H1 (cell line): ENCODE measurements at regions not wholly inside any gene's neighbourhood (a gene's known extent, or its start where the extent isn't known, plus 50 kb on each side); places are given as distances from the start of the nearest gene placed in this dataset.

ENCODE experiments used
- CTCF ChIA-PET: fragments of 300-600 bp; sonication (Branson Sonifier 250); formaldehyde crosslinking; loops from one replicate; lab custom pipeline; 2021; ENCODE audit not compliant: partially characterized antibody; lab: Charles Lee
- POLR2A ChIA-PET: fragments of 300-600 bp; sonication (Branson Sonifier 250); formaldehyde crosslinking; loops from one replicate; lab custom pipeline; 2021; ENCODE audit warnings: inconsistent platforms; ENCODE audit not compliant: partially characterized antibody; lab: Charles Lee
- DNase-seq, 2 experiments: peaks; one replicate each; pipeline versions ENCODE4 v3.0.0 to v3.0.0-alpha.2; 2010 to 2022; ENCODE audit warnings: low spot score in 2 of 2, low read depth in 1 of 2, mixed read lengths in 1 of 2
- FAIRE-seq: peaks from 2 replicates; lab custom pipeline; 2011; peaks lifted over from hg19 to GRCh38; lab: Jason Lieb, UNC
- H2AFZ ChIP-seq: 2 replicates; pipeline ENCODE4 v1.8.1; 2012; ENCODE audit warnings: low read length, inconsistent platforms
- H2AK5ac ChIP-seq: 2 replicates; pipeline ENCODE4 v1.6.1; 2013; ENCODE audit warnings: low read depth, low read length
- H2BK120ac ChIP-seq: replicated peaks from 2 replicates; pipeline ENCODE3; 2013; ENCODE audit warnings: low read depth, low read length, inconsistent platforms
- H2BK12ac ChIP-seq: 2 replicates; pipeline ENCODE4 v1.6.1; 2013; ENCODE audit warnings: low read depth, low read length
- H2BK15ac ChIP-seq: 2 replicates; pipeline ENCODE4 v1.6.1; 2013; ENCODE audit warnings: low read length
- H2BK20ac ChIP-seq: 2 replicates; pipeline ENCODE4 v1.6.1; 2013; ENCODE audit warnings: low read length
- H2BK5ac ChIP-seq: 2 replicates; pipeline ENCODE4 v1.6.1; 2013; ENCODE audit warnings: low read depth, low read length
- H3K14ac ChIP-seq: 2 replicates; pipeline ENCODE4 v1.6.1; 2013; ENCODE audit warnings: inconsistent platforms; ENCODE audit not compliant: insufficient read length
- H3K18ac ChIP-seq: 2 replicates; pipeline ENCODE4 v1.6.1; 2013; ENCODE audit warnings: low read length; ENCODE audit errors: extremely low read depth
- H3K23ac ChIP-seq: 2 replicates; pipeline ENCODE4 v1.6.1; 2013; ENCODE audit warnings: inconsistent platforms; ENCODE audit not compliant: insufficient read length
- H3K23me2 ChIP-seq: 2 replicates; pipeline ENCODE4 v1.6.1; 2013; ENCODE audit warnings: low read depth, low read length
- H3K27ac ChIP-seq: 2 replicates; pipeline ENCODE4 v1.6.1; 2011; ENCODE audit warnings: low read depth, low read length, inconsistent platforms
- H3K27me3 ChIP-seq, 4 experiments: replicated peaks in 1 of 4; 1 replicate in 1 of 4; 2 replicates in 3 of 4; pipeline versions ENCODE4 v1.6.1 to v1.8.1; 2011 to 2013; ENCODE audit warnings: low read length in 3 of 4, mild to moderate bottlenecking in 3 of 4, inconsistent platforms in 2 of 4, mixed read lengths in 2 of 4, moderate library complexity in 1 of 4; ENCODE audit not compliant: control insufficient read depth in 3 of 4, insufficient read depth in 3 of 4; ENCODE audit errors: extremely low read depth in 1 of 4
- H3K36me3 ChIP-seq, 4 experiments: 2 replicates each; pipeline versions ENCODE4 v1.6.1 to v1.8.1; 2011 to 2013; ENCODE audit warnings: mild to moderate bottlenecking in 4 of 4, low read length in 3 of 4, moderate library complexity in 2 of 4, control low read depth in 1 of 4, inconsistent platforms in 1 of 4; ENCODE audit not compliant: insufficient read depth in 4 of 4, control insufficient read depth in 2 of 4
- H3K4ac ChIP-seq: replicated peaks from 2 replicates; pipeline ENCODE3; 2013; ENCODE audit warnings: low read length, low read depth, mixed read lengths, inconsistent platforms; ENCODE audit not compliant: insufficient read length
- H3K4me1 ChIP-seq, 4 experiments: replicated peaks in 1 of 4; 1 replicate in 1 of 4; 2 replicates in 3 of 4; pipeline versions ENCODE4 v1.6.1 to v1.8.1; 2011 to 2013; ENCODE audit warnings: low read length in 3 of 4, inconsistent platforms in 2 of 4, mixed read lengths in 1 of 4; ENCODE audit not compliant: insufficient read depth in 4 of 4, control insufficient read depth in 3 of 4
- H3K4me2 ChIP-seq, 2 experiments: 2 replicates each; pipeline versions ENCODE4 v1.6.1 to v1.8.1; 2011 to 2013; ENCODE audit warnings: low read depth in 2 of 2, low read length in 2 of 2, control low read depth in 1 of 2, inconsistent platforms in 1 of 2, mild to moderate bottlenecking in 1 of 2; ENCODE audit not compliant: insufficient read depth in 1 of 2
- H3K4me3 ChIP-seq, 4 experiments: fragments of 200-600, 300-600 bp in 1 of 4; sonication (generic), shearing (Covaris generic), sonication (Bioruptor Twin) in 1 of 4; 2 replicates each; pipeline versions ENCODE4 v1.5.1 to v1.8.1; 2011 to 2016; ENCODE audit warnings: low read length in 4 of 4, low read depth in 3 of 4, control low read depth in 2 of 4, inconsistent platforms in 2 of 4, mild to moderate bottlenecking in 2 of 4, mixed read lengths in 1 of 4, moderate library complexity in 1 of 4; ENCODE audit not compliant: insufficient read depth in 2 of 4; ENCODE audit errors: extremely low read depth in 1 of 4
- H3K56ac ChIP-seq: replicated peaks from 2 replicates; pipeline ENCODE3; 2013; ENCODE audit warnings: low read depth, mild to moderate bottlenecking, mixed read lengths, low read length, inconsistent platforms; ENCODE audit not compliant: insufficient read length
- H3K79me1 ChIP-seq: 2 replicates; pipeline ENCODE4 v1.6.1; 2013; ENCODE audit warnings: low read depth, low read length, control low read depth
- H3K79me2 ChIP-seq, 2 experiments: 2 replicates each; pipeline versions ENCODE4 v1.6.1 to v1.8.1; 2012 to 2013; ENCODE audit warnings: low read length in 2 of 2, mild to moderate bottlenecking in 2 of 2, inconsistent platforms in 1 of 2; ENCODE audit not compliant: insufficient read depth in 2 of 2, control insufficient read depth in 1 of 2
- H3K9ac ChIP-seq, 4 experiments: replicated peaks in 1 of 4; 1 replicate in 1 of 4; 2 replicates in 3 of 4; pipeline versions ENCODE4 v1.6.1 to v1.8.1; 2011 to 2013; ENCODE audit warnings: low read depth in 3 of 4, low read length in 3 of 4, control low read depth in 2 of 4, mild to moderate bottlenecking in 2 of 4, moderate library complexity in 2 of 4, inconsistent platforms in 1 of 4; ENCODE audit errors: extremely low read depth in 1 of 4
- H3K9me3 ChIP-seq, 2 experiments: 2 replicates each; pipeline versions ENCODE4 v1.6.1 to v1.8.1; 2012 to 2013; ENCODE audit warnings: mild to moderate bottlenecking in 2 of 2, moderate library complexity in 2 of 2, control low read depth in 1 of 2, inconsistent platforms in 1 of 2, low read depth in 1 of 2, low read length in 1 of 2, mixed read lengths in 1 of 2; ENCODE audit not compliant: insufficient read depth in 2 of 2
- H4K20me1 ChIP-seq, 2 experiments: replicated peaks in 1 of 2; 2 replicates each; pipeline versions ENCODE3 to v1.8.1; 2011 to 2013; ENCODE audit warnings: inconsistent platforms in 2 of 2, low read length in 2 of 2, mild to moderate bottlenecking in 1 of 2; ENCODE audit not compliant: insufficient read depth in 2 of 2, control insufficient read depth in 1 of 2
- H4K5ac ChIP-seq: 2 replicates; pipeline ENCODE4 v1.6.1; 2013; ENCODE audit warnings: low read length, low read depth, mixed read lengths, inconsistent platforms; ENCODE audit not compliant: insufficient read length
- H4K8ac ChIP-seq: 2 replicates; pipeline ENCODE4 v1.8.0; 2013; ENCODE audit warnings: mild to moderate bottlenecking, moderate library complexity, low read length, inconsistent platforms; ENCODE audit not compliant: insufficient read depth; ENCODE audit errors: extremely low read depth
- H4K91ac ChIP-seq: replicated peaks from 2 replicates; pipeline ENCODE3; 2013; ENCODE audit warnings: low read length, mixed read lengths, inconsistent platforms; ENCODE audit not compliant: insufficient read length
- SIRT6 ChIP-seq: IDR thresholded peaks from one replicate; pipeline ENCODE4 v1.7.1; 2012; ENCODE audit warnings: low read length, inconsistent platforms
- WGBS, 2 experiments: shearing (Covaris generic) in 1 of 2; methylation state at CpG; one replicate each; pipeline versions ENCODE4 v1.1.6 to v1.1.7; 2013 to 2015; ENCODE audit warnings: low lambda C conversion rate in 2 of 2, mixed read lengths in 2 of 2, inconsistent platforms in 1 of 2, low coverage in 1 of 2, missing lambda C conversion rate in 1 of 2; ENCODE audit not compliant: insufficient replicate concordance in 2 of 2, insufficient coverage in 1 of 2, insufficient read length in 1 of 2; ENCODE audit errors: extremely low coverage in 1 of 2, missing lambda C conversion rate in 1 of 2; 5-methylcytosine and 5-hydroxymethylcytosine counted together

- no peak overlapping the region for H3K23ac ChIP-seq
- no peak overlapping the region for H4K5ac ChIP-seq
- POLR2A ChIA-PET = interaction anchor here (1.3 to 2.4 kb wide), 4 partner anchors 45 to 184 kb away, joined by 3 to 8 read pairs (median 4); partner anchors contain the start of genes MTF2 and RPL5
- no peak overlapping the region for H4K91ac ChIP-seq
- H2BK15ac ChIP-seq = no peak overlapping the region
- no peak overlapping the region for H2BK5ac ChIP-seq
- H2BK20ac ChIP-seq = no peak overlapping the region
- no peak overlapping the region for H2AK5ac ChIP-seq
- H3K9ac ChIP-seq = no peak overlapping the region
- no peaks in the 10 kb centered on the region for H3K23me2 ChIP-seq
- H3K9me3 ChIP-seq = no peaks in the 10 kb centered on the region
- no peak overlapping the region; the same call in 1 of the 2 replicates for H2BK12ac ChIP-seq
- H3K14ac ChIP-seq = no peak overlapping the region
- H3K79me1 ChIP-seq = no peaks in the 10 kb centered on the region
- no peak overlapping the region for H4K8ac ChIP-seq
- H3K27ac ChIP-seq = no peak overlapping the region
- WGBS, 2 experiments = 75% methylated on average over 4 of the region's 4 CpGs; no CpG with 5 or more reads in 1 of the 2 experiments
- no peak for TF ChIP-seq SIRT6
- TF ChIP-seq, all 59 proteins: peak for 0
- CTCF ChIA-PET = interaction anchor here (0.7 to 5.7 kb wide), 9 partner anchors 6 to 577 kb away, joined by 3 to 30 read pairs (median 3); no protein-coding TSS in a partner anchor
- Histone ChIP-seq H3K79me2 (no peaks in the 10 kb centered on the region), H2BK120ac (no peak overlapping the region), H3K18ac (no peak overlapping the region), H3K36me3 (no peaks in the 10 kb centered on the region), H3K4ac (no peak overlapping the region), H4K20me1 (no peaks in the 10 kb centered on the region), H2AFZ (peak overlapping the region; percentile 90), H3K27me3 (no peaks in the 10 kb centered on the region), H3K4me2 (no peak overlapping the region), H3K4me3 (no peak overlapping the region), H3K56ac (no peak overlapping the region), H3K4me1 (peaks cover 0 to 4% (median 0%) of the 10 kb centered on the region in 4 experiments; a peak in 3 of 7 replicates)
- FAIRE-seq = no peak
- no peak for DNase-seq
Measured at GRCh38 chr1:93016171-93016570, 54.9 kb upstream of the DIPK1A start.
